H1 (cell line): ENCODE measurements at regions not wholly inside any gene's neighbourhood (a gene's known extent, or its start where the extent isn't known, plus 50 kb on each side); places are given as distances from the start of the nearest gene placed in this dataset.

Experiments
- CTCF ChIA-PET: fragments of 300-600 bp; sonication (Branson Sonifier 250); formaldehyde crosslinking; loops from one replicate; lab custom pipeline; 2021; ENCODE audit not compliant: partially characterized antibody; lab: Charles Lee
- POLR2A ChIA-PET: fragments of 300-600 bp; sonication (Branson Sonifier 250); formaldehyde crosslinking; loops from one replicate; lab custom pipeline; 2021; ENCODE audit warnings: inconsistent platforms; ENCODE audit not compliant: partially characterized antibody; lab: Charles Lee
- DNase-seq, 2 experiments: peaks; one replicate each; pipeline versions ENCODE4 v3.0.0 to v3.0.0-alpha.2; 2010 to 2022; ENCODE audit warnings: low spot score in 2 of 2, low read depth in 1 of 2, mixed read lengths in 1 of 2
- FAIRE-seq: peaks from 2 replicates; lab custom pipeline; 2011; peaks lifted over from hg19 to GRCh38; lab: Jason Lieb, UNC
- H2AFZ ChIP-seq: 2 replicates; pipeline ENCODE4 v1.8.1; 2012; ENCODE audit warnings: low read length, inconsistent platforms
- H2AK5ac ChIP-seq: 2 replicates; pipeline ENCODE4 v1.6.1; 2013; ENCODE audit warnings: low read depth, low read length
- H2BK120ac ChIP-seq: replicated peaks from 2 replicates; pipeline ENCODE3; 2013; ENCODE audit warnings: low read depth, low read length, inconsistent platforms
- H2BK12ac ChIP-seq: 2 replicates; pipeline ENCODE4 v1.6.1; 2013; ENCODE audit warnings: low read depth, low read length
- H2BK15ac ChIP-seq: 2 replicates; pipeline ENCODE4 v1.6.1; 2013; ENCODE audit warnings: low read length
- H2BK20ac ChIP-seq: 2 replicates; pipeline ENCODE4 v1.6.1; 2013; ENCODE audit warnings: low read length
- H2BK5ac ChIP-seq: 2 replicates; pipeline ENCODE4 v1.6.1; 2013; ENCODE audit warnings: low read depth, low read length
- H3K14ac ChIP-seq: 2 replicates; pipeline ENCODE4 v1.6.1; 2013; ENCODE audit warnings: inconsistent platforms; ENCODE audit not compliant: insufficient read length
- H3K18ac ChIP-seq: 2 replicates; pipeline ENCODE4 v1.6.1; 2013; ENCODE audit warnings: low read length; ENCODE audit errors: extremely low read depth
- H3K23ac ChIP-seq: 2 replicates; pipeline ENCODE4 v1.6.1; 2013; ENCODE audit warnings: inconsistent platforms; ENCODE audit not compliant: insufficient read length
- H3K23me2 ChIP-seq: 2 replicates; pipeline ENCODE4 v1.6.1; 2013; ENCODE audit warnings: low read depth, low read length
- H3K27ac ChIP-seq: 2 replicates; pipeline ENCODE4 v1.6.1; 2011; ENCODE audit warnings: low read depth, low read length, inconsistent platforms
- H3K27me3 ChIP-seq, 4 experiments: replicated peaks in 1 of 4; 1 replicate in 1 of 4; 2 replicates in 3 of 4; pipeline versions ENCODE4 v1.6.1 to v1.8.1; 2011 to 2013; ENCODE audit warnings: low read length in 3 of 4, mild to moderate bottlenecking in 3 of 4, inconsistent platforms in 2 of 4, mixed read lengths in 2 of 4, moderate library complexity in 1 of 4; ENCODE audit not compliant: control insufficient read depth in 3 of 4, insufficient read depth in 3 of 4; ENCODE audit errors: extremely low read depth in 1 of 4
- H3K36me3 ChIP-seq, 4 experiments: 2 replicates each; pipeline versions ENCODE4 v1.6.1 to v1.8.1; 2011 to 2013; ENCODE audit warnings: mild to moderate bottlenecking in 4 of 4, low read length in 3 of 4, moderate library complexity in 2 of 4, control low read depth in 1 of 4, inconsistent platforms in 1 of 4; ENCODE audit not compliant: insufficient read depth in 4 of 4, control insufficient read depth in 2 of 4
- H3K4ac ChIP-seq: replicated peaks from 2 replicates; pipeline ENCODE3; 2013; ENCODE audit warnings: low read length, low read depth, mixed read lengths, inconsistent platforms; ENCODE audit not compliant: insufficient read length
- H3K4me1 ChIP-seq, 4 experiments: replicated peaks in 1 of 4; 1 replicate in 1 of 4; 2 replicates in 3 of 4; pipeline versions ENCODE4 v1.6.1 to v1.8.1; 2011 to 2013; ENCODE audit warnings: low read length in 3 of 4, inconsistent platforms in 2 of 4, mixed read lengths in 1 of 4; ENCODE audit not compliant: insufficient read depth in 4 of 4, control insufficient read depth in 3 of 4
- H3K4me2 ChIP-seq, 2 experiments: 2 replicates each; pipeline versions ENCODE4 v1.6.1 to v1.8.1; 2011 to 2013; ENCODE audit warnings: low read depth in 2 of 2, low read length in 2 of 2, control low read depth in 1 of 2, inconsistent platforms in 1 of 2, mild to moderate bottlenecking in 1 of 2; ENCODE audit not compliant: insufficient read depth in 1 of 2
- H3K4me3 ChIP-seq, 4 experiments: fragments of 200-600, 300-600 bp in 1 of 4; sonication (generic), shearing (Covaris generic), sonication (Bioruptor Twin) in 1 of 4; 2 replicates each; pipeline versions ENCODE4 v1.5.1 to v1.8.1; 2011 to 2016; ENCODE audit warnings: low read length in 4 of 4, low read depth in 3 of 4, control low read depth in 2 of 4, inconsistent platforms in 2 of 4, mild to moderate bottlenecking in 2 of 4, mixed read lengths in 1 of 4, moderate library complexity in 1 of 4; ENCODE audit not compliant: insufficient read depth in 2 of 4; ENCODE audit errors: extremely low read depth in 1 of 4
- H3K56ac ChIP-seq: replicated peaks from 2 replicates; pipeline ENCODE3; 2013; ENCODE audit warnings: low read depth, mild to moderate bottlenecking, mixed read lengths, low read length, inconsistent platforms; ENCODE audit not compliant: insufficient read length
- H3K79me1 ChIP-seq: 2 replicates; pipeline ENCODE4 v1.6.1; 2013; ENCODE audit warnings: low read depth, low read length, control low read depth
- H3K79me2 ChIP-seq, 2 experiments: 2 replicates each; pipeline versions ENCODE4 v1.6.1 to v1.8.1; 2012 to 2013; ENCODE audit warnings: low read length in 2 of 2, mild to moderate bottlenecking in 2 of 2, inconsistent platforms in 1 of 2; ENCODE audit not compliant: insufficient read depth in 2 of 2, control insufficient read depth in 1 of 2
- H3K9ac ChIP-seq, 4 experiments: replicated peaks in 1 of 4; 1 replicate in 1 of 4; 2 replicates in 3 of 4; pipeline versions ENCODE4 v1.6.1 to v1.8.1; 2011 to 2013; ENCODE audit warnings: low read depth in 3 of 4, low read length in 3 of 4, control low read depth in 2 of 4, mild to moderate bottlenecking in 2 of 4, moderate library complexity in 2 of 4, inconsistent platforms in 1 of 4; ENCODE audit errors: extremely low read depth in 1 of 4
- H3K9me3 ChIP-seq, 2 experiments: 2 replicates each; pipeline versions ENCODE4 v1.6.1 to v1.8.1; 2012 to 2013; ENCODE audit warnings: mild to moderate bottlenecking in 2 of 2, moderate library complexity in 2 of 2, control low read depth in 1 of 2, inconsistent platforms in 1 of 2, low read depth in 1 of 2, low read length in 1 of 2, mixed read lengths in 1 of 2; ENCODE audit not compliant: insufficient read depth in 2 of 2
- H4K20me1 ChIP-seq, 2 experiments: replicated peaks in 1 of 2; 2 replicates each; pipeline versions ENCODE3 to v1.8.1; 2011 to 2013; ENCODE audit warnings: inconsistent platforms in 2 of 2, low read length in 2 of 2, mild to moderate bottlenecking in 1 of 2; ENCODE audit not compliant: insufficient read depth in 2 of 2, control insufficient read depth in 1 of 2
- H4K5ac ChIP-seq: 2 replicates; pipeline ENCODE4 v1.6.1; 2013; ENCODE audit warnings: low read length, low read depth, mixed read lengths, inconsistent platforms; ENCODE audit not compliant: insufficient read length
- H4K8ac ChIP-seq: 2 replicates; pipeline ENCODE4 v1.8.0; 2013; ENCODE audit warnings: mild to moderate bottlenecking, moderate library complexity, low read length, inconsistent platforms; ENCODE audit not compliant: insufficient read depth; ENCODE audit errors: extremely low read depth
- H4K91ac ChIP-seq: replicated peaks from 2 replicates; pipeline ENCODE3; 2013; ENCODE audit warnings: low read length, mixed read lengths, inconsistent platforms; ENCODE audit not compliant: insufficient read length
- BACH1 ChIP-seq: IDR thresholded peaks from 2 replicates; pipeline ENCODE4 v1.6.1; 2012; ENCODE audit warnings: low read length, improper control_type of control experiment
- CEBPB ChIP-seq: IDR thresholded peaks from 2 replicates; pipeline ENCODE4 v1.6.1; 2012; ENCODE audit warnings: low read depth, low read length
- KDM4A ChIP-seq: IDR thresholded peaks from one replicate; pipeline ENCODE4 v1.7.1; 2012; ENCODE audit warnings: low read depth, mild to moderate bottlenecking, moderate library complexity, low read length, inconsistent platforms; ENCODE audit not compliant: severe bottlenecking
- NANOG ChIP-seq: IDR thresholded peaks from 2 replicates; pipeline ENCODE4 v1.6.1; 2011; ENCODE audit warnings: low read length, low read depth, mild to moderate bottlenecking, inconsistent platforms; ENCODE audit not compliant: insufficient read depth, poor library complexity, severe bottlenecking
- POLR2AphosphoS5 ChIP-seq: IDR thresholded peaks from 2 replicates; pipeline ENCODE4 v1.6.1; 2011; ENCODE audit warnings: low read depth, low read length
- TAF1 ChIP-seq: IDR thresholded peaks from 2 replicates; pipeline ENCODE4 v1.6.1; 2011; ENCODE audit warnings: mild to moderate bottlenecking, low read depth, low read length
- ZNF274 ChIP-seq: IDR thresholded peaks from 2 replicates; pipeline ENCODE4 v1.7.0; 2012; ENCODE audit warnings: low read length, borderline replicate concordance; ENCODE audit errors: extremely low read depth
- WGBS, 2 experiments: shearing (Covaris generic) in 1 of 2; methylation state at CpG; one replicate each; pipeline versions ENCODE4 v1.1.6 to v1.1.7; 2013 to 2015; ENCODE audit warnings: low lambda C conversion rate in 2 of 2, mixed read lengths in 2 of 2, inconsistent platforms in 1 of 2, low coverage in 1 of 2, missing lambda C conversion rate in 1 of 2; ENCODE audit not compliant: insufficient replicate concordance in 2 of 2, insufficient coverage in 1 of 2, insufficient read length in 1 of 2; ENCODE audit errors: extremely low coverage in 1 of 2, missing lambda C conversion rate in 1 of 2; 5-methylcytosine and 5-hydroxymethylcytosine counted together
- TF ChIP-seq, protein P1 (sequence below): IDR thresholded peaks from 2 replicates; pipeline ENCODE4 v1.6.1; 2012; ENCODE audit warnings: inconsistent platforms

- Histone ChIP-seq H3K4me1 (no peaks in the 10 kb centered on the region), H3K27ac (no peak overlapping the region), H4K20me1 (no peaks in the 10 kb centered on the region), H3K14ac (no peak overlapping the region), H4K8ac (no peak overlapping the region), H3K79me1 (no peaks in the 10 kb centered on the region), H3K4me3 (no peak overlapping the region), H2BK12ac (no peak overlapping the region), H3K56ac (no peak overlapping the region), H4K5ac (no peak overlapping the region), H2AFZ (no peak overlapping the region), H2BK15ac (no peak overlapping the region), H2AK5ac (no peak overlapping the region), H3K9me3 (no peaks in the 10 kb centered on the region), H3K4ac (no peak overlapping the region), H3K4me2 (no peak overlapping the region), H2BK120ac (no peak overlapping the region), H3K9ac (no peak overlapping the region), H3K79me2 (no peaks in the 10 kb centered on the region), H3K23me2 (no peaks in the 10 kb centered on the region), H3K36me3 (no peaks in the 10 kb centered on the region), H2BK5ac (no peak overlapping the region), H2BK20ac (no peak overlapping the region), H3K23ac (no peak overlapping the region), H3K27me3 (no peaks in the 10 kb centered on the region), H3K18ac (no peak overlapping the region), H4K91ac (no peak overlapping the region)
- WGBS, 2 experiments, result 97% methylated on average over 2 of the region's 2 CpGs; no CpG with 5 or more reads in 1 of the 2 experiments
- CTCF ChIA-PET, result interaction anchor here (0.6 kb wide), 1 partner anchor 30 kb away, joined by 3 read pairs; no protein-coding TSS in a partner anchor
- FAIRE-seq (no peak), DNase-seq (no peak)
- POLR2A ChIA-PET, result no interaction called here
- TF ChIP-seq, protein P1, sequence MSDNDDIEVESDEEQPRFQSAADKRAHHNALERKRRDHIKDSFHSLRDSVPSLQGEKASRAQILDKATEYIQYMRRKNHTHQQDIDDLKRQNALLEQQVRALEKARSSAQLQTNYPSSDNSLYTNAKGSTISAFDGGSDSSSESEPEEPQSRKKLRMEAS, result no peak
- no peak for TF ChIP-seq NANOG
- TF ChIP-seq KDM4A, result no peak
- no peak for TF ChIP-seq ZNF274
- TF ChIP-seq POLR2AphosphoS5, result no peak
- TF ChIP-seq TAF1, result no peak
- no peak for TF ChIP-seq BACH1
- TF ChIP-seq CEBPB, result no peak
Observed at GRCh38 chr6:85049282-85049681, 284.9 kb upstream of the TBX18 start.
